Superior temporal gyrus (tissue), 1 donor: ENCODE measurements at regions not wholly inside any gene's neighbourhood (a gene's known extent, or its start where the extent isn't known, plus 50 kb on each side); places are given as distances from the start of the nearest gene placed in this dataset.

Experiments used
- DNase-seq: peaks from one replicate; pipeline ENCODE4 v3.0.0-alpha.2; 2016; ENCODE audit errors: extremely low spot score

- no peak for DNase-seq
Observed at GRCh38 chr17:77854083-77854758, 104.3 kb upstream of the TNRC6C start.

DNA sequence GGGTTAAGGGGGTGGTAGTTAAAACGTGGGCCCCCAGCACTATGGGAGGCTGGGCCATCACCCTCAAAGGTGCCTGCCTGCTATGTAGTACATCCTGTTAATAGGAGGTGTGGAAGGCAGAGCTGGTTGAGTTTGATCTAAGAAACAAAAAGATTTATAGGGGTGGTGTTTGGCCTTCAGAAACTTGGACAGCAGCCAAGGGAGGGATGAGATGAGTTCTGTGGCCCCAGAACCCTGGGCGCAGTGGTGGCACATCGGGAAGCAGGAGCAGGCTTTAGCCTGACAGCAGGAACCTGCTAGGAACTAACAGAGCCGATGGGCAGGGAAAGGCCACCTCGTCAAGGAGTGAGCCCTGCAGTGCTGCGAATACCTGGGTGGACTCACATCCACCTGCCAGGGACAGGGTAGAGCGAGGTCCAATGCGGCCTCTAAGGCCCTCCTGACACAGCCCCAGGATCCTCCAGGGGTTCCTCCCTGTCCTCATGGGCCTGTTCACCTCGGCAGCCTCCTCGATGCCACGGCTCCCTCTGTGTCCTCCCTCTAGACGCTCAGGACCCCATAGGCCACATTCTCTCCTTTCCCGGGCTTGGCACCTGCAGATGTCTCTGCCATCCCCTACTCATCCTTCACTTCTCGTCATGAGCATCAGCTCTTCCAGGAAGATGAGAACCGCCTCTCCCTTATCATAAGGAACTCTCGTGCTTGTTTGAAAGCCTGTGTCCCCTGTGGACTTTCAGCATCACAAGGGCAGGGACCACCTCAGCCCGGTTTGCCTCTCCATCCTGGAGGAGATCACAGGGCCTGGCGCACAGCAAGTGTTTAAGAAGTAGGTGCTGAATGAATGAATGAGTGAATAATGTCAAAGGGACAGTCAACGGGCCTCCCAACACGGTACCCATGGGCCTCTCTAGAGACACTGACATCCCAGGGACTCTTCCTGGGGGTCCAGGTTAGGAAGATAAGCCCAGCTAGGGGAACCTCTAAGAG is 103.5 kb upstream of the TNRC6C start:
- DNase-seq = no peak

- DNase-seq = no peak
Observed at GRCh38 chr17:77856551-77857305, 101.8 kb upstream of the TNRC6C start.

DNA sequence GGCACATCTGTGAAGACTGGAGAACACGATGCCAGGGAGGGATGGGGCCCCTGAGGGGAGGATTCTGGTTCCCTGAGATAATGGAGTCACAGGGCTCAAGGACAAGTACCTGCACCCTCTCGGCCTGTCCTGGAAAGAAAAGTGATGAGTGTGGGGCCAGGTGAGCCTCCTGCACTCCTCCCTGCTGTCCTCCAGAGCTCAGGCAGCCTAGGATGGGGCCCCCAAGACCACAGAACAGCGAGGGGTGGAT is 101.3 kb upstream of the TNRC6C start:
- no peak for DNase-seq

GRCh38 chr17:77857613-77858012 is 100.9 kb upstream of the TNRC6C start:
- DNase-seq = no peak

DNA sequence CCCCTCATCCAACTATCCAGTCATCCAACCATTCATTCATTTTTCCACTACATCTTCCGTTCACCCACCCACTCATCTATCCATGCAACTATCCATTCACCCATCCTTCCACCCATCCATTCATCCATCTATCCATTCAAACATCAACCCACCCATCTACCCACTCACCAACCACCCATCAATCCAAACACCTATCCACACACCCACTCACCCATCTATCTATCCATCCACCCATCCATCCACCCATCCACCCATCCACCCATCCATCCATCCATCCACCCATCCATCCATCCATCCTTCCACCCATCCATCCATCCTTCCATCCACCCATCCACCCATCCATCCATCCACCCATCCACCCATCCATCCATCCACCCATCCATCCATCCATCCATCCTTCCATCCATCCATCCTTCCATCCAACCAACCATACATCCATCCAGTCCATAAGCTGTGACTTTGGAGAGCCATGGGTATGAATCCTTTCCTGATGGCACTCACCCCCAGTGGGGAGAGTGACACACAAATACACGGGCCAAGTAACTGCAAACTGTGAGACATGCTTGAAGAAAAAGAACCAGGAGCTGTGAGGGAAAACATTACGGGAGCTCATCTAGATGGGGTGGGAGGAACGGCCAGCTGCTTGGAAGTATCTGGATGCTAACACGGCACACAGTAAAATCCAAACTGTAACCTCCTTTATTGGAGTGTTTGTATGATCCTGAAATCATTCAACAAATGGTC is 100.0 kb upstream of the TNRC6C start:
- no peak for DNase-seq

DNA sequence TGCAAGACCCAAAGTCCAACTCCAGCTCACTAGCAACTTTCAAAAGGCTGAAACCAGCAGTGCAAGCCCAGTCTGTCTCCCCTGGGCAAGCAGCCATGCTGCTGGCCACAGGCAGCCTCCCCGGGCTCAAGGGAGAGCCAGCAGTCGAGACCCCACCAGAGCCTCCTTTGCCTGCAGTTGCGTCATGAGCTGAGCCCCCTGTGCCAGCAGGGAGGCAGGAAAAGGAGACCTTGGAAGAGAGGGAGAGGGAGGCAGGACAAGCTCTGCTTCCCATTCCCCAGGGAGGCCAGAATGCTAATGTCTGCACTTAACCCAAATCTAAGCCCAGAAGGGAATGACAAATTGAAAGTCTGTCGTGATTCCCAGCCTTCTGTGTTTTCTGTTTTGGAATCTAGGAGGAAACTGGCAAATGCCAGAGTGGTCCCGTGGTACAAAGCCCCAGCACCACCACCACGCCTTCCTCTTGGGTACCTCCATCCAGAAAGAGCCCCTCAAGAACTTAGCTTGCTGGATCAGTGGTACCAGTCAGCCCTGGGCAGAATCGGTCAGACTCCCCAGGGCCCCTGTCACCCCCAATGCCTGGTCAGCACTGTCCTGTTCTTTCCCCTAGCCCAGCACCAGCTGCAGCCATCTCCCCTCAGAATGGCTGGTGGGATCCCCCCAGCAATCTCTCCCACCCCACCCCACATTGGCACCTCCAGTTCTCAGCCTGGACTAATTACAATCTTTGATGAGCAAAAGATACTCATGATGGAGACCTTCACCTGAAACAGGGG is 99.3 kb upstream of the TNRC6C start:
- no peak for DNase-seq

- DNase-seq = no peak
Observed at GRCh38 chr17:77861133-77861695, 97.3 kb upstream of the TNRC6C start.

- no peak for DNase-seq
Observed at GRCh38 chr17:77861981-77862645, 96.4 kb upstream of the TNRC6C start.

DNA sequence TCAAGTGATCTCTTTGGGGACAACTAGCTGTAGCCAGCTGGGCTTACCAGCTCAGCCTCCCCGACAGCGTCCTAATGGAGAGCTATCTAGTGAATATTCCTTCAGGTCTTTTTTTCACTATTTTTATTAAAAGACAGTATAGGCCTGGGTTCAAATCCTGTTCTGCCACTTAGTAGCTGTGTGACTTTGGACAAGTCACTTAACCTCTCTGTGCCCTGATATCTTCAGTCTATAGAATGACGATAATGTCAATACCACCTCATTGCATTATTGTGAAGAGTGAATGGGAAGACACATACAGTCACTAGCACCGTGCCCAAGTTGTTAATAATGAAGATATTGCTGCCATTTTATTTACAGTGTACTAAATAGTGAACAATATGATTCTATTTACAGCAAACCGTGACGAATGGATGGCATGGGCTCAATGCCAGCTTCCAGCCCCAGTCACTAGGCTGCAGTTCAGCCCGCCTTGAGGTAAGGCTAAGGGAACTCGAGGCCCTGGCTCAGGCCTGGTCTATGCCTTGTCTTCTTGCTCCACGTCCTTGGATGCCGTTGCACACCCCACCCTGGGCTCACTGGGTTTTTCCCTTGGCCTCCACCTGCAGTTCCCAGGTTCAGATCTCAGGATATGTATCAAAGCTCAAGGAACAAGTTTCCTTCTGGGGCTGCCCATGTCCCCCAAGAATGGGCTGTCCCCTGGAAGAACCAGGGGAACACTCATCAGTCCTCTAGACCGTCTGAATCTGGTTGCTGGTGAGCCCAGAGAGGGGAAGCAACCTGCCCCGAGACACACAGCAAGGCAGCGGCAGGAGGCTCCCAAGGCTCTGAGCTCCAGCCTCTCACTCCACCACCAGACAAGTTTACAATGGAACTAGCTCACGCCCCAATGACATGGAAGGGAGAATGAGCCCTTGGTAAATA is 95.4 kb upstream of the TNRC6C start:
- no peak for DNase-seq

GRCh38 chr17:77863814-77864161 is 94.7 kb upstream of the TNRC6C start:
- no peak for DNase-seq

DNA sequence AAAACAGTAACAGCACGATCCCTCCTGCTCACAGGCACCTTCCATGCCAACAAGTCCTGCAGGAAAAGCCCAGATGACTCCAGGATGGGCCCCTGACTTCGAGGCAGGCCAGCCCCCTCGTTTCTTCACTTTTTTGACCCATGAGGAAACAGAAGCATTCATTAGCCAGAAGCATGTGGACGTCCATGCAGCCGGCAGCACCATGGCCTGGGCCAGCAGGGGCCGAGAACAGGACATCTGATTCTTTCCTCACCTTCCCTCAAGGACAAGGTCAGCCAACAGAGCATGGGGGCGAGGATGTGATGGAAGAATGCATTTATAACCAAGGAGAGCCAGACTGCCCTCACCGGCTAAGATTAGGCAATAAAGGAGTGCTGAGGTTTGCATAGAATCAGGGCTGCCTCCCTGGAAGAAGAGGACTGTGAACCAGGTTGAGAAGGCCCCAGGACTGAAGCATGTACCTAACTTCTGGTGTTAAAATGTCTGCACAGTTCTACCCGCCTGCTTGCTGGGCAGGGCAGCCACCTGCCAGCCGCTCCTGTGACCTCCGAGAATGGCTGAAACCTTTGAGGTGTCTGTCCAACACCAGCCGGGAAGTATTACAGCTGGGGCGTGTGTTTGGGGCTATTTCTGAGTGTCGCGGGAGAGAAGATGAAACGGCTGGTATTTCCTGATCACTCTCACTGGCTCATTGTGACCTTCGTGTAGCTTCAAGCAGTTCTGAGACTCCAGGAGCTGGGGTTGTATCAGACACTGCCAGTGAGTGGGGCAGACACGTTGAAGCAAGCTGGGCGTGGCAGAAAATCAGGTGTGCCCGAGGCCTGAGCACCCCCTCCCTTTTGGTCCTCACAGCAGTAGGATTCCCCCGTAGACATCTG is 94.0 kb upstream of the TNRC6C start:
- no peak for DNase-seq

DNA sequence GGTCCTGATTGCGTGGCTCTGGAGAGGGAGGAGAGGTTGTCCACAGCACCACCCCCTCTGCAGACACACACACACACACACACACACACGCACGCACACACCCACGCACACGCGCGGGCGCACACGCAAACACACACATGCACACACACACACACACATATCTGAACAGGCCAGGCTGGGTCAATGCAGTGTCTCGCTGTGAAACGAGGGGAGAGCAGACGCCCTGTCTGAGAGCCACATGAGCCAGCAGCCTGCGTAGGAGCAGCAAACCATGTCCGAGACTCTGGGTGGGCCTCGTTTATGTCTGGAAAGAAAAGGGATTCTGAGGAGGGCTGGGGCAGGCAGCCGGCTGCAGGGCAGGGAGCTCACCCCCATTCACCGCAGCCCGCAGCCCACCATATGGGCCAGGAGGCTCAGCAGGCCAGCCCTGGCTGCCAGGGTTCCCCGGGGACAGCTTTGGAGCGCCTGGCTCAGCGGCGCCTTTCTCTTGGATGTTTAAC is 93.3 kb upstream of the TNRC6C start:
- no peak for DNase-seq

DNA sequence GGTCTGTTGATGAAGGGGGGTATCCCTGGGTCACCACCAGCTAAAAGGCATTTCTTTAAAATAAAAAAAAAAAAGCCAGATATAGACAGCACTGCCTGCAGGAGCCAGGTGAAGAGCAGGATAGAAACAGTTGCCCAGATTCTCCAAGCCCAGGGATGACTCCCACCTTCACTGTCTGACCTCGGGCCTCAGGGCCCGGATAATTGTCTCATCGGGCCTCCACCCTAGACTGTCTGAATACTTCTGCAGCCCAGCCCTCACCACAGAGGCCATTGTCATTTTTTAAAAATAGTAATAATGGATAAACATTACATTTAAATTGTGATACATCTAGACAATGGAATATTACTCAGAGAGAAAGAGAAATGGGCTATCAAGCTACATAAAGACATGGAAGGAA is 92.8 kb upstream of the TNRC6C start:
- DNase-seq = no peak

GRCh38 chr17:77867308-77867781 is 91.2 kb upstream of the TNRC6C start:
- DNase-seq = no peak

- no peak for DNase-seq
Observed at GRCh38 chr17:77867976-77868713, 90.4 kb upstream of the TNRC6C start.

GRCh38 chr17:77869041-77869599 is 89.4 kb upstream of the TNRC6C start:
- DNase-seq = no peak
